SK-N-MC (cell line): ENCODE measurements at regions not wholly inside any gene's neighbourhood (a gene's known extent, or its start where the extent isn't known, plus 50 kb on each side); places are given as distances from the start of the nearest gene placed in this dataset.

Source experiments
- FOXP2 ChIP-seq: optimal IDR thresholded peaks from 2 replicates; pipeline ENCODE3; 2011; ENCODE audit warnings: mild to moderate bottlenecking, moderate library complexity; ENCODE audit not compliant: insufficient read depth; ENCODE audit errors: extremely low read length, control extremely low read depth
- POLR2AphosphoS5 ChIP-seq: IDR thresholded peaks from 2 replicates; pipeline ENCODE4 v1.6.1; 2012; ENCODE audit warnings: mild to moderate bottlenecking, low read depth, low read length, borderline replicate concordance

GRCh38 chr6:14591998-14592397 is 474.4 kb downstream of the CD83 start:
- TF ChIP-seq FOXP2, result no peak
- TF ChIP-seq POLR2AphosphoS5, result no peak
